Endothelial cell of umbilical vein (primary cell): ENCODE measurements at regions not wholly inside any gene's neighbourhood (a gene's known extent, or its start where the extent isn't known, plus 50 kb on each side); places are given as distances from the start of the nearest gene placed in this dataset.

Experiments
- BruUV-seq: library from RNA; stranded (reverse); fragments of 400-500 nt; replicated peaks from 2 replicates; lab custom pipeline; 2021; lab: Mats Ljungman, UMichigan
- CTCF ChIA-PET: fragments of 300-600, 350-600 bp; sonication (Branson Sonifier 250); formaldehyde crosslinking; loops from one replicate; lab custom pipeline; 2021; ENCODE audit warnings: antibody characterized with exemption, inconsistent platforms; lab: Charles Lee
- POLR2A ChIA-PET: fragments of 300-600, 350-600 bp; sonication (Branson Sonifier 250); formaldehyde crosslinking; loops from one replicate; lab custom pipeline; 2021; ENCODE audit warnings: antibody characterized with exemption, inconsistent platforms; lab: Charles Lee
- DNase-seq: peaks from one replicate; pipeline ENCODE4 v3.0.0-alpha.2; 2011; ENCODE audit warnings: low read depth, low spot score
- FAIRE-seq: peaks from 2 replicates; lab custom pipeline; 2011; peaks lifted over from hg19 to GRCh38; lab: Jason Lieb, UNC
- H2AFZ ChIP-seq: 2 replicates; pipeline ENCODE4 v1.6.0; 2012; ENCODE audit warnings: low read depth, low read length, control low read depth, inconsistent platforms
- H3K27ac ChIP-seq: 2 replicates; pipeline ENCODE4 v1.5.1; 2011; ENCODE audit warnings: low read depth, mild to moderate bottlenecking, control low read depth, low read length, moderate library complexity; ENCODE audit not compliant: insufficient read depth
- H3K27me3 ChIP-seq, 2 experiments: 2 replicates each; pipeline versions ENCODE4 v1.6.0 to v1.6.1; 2011; ENCODE audit warnings: low read length in 2 of 2, mixed read lengths in 1 of 2; ENCODE audit not compliant: control insufficient read depth in 2 of 2, insufficient read depth in 2 of 2
- H3K36me3 ChIP-seq, 2 experiments: 2 replicates in 1 of 2; 3 replicates in 1 of 2; pipeline ENCODE4 v1.5.1; 2011; ENCODE audit warnings: low read length in 2 of 2, mild to moderate bottlenecking in 1 of 2, moderate library complexity in 1 of 2; ENCODE audit not compliant: control insufficient read depth in 2 of 2, insufficient read depth in 2 of 2; ENCODE audit errors: extremely low read depth in 1 of 2
- H3K4me1 ChIP-seq: 3 replicates; pipeline ENCODE4 v1.5.1; 2011; ENCODE audit warnings: mild to moderate bottlenecking, low read length; ENCODE audit not compliant: control insufficient read depth, insufficient read depth; ENCODE audit errors: extremely low read depth
- H3K4me2 ChIP-seq: 2 replicates; pipeline ENCODE4 v1.6.1; 2011; ENCODE audit warnings: low read length, control low read depth, mixed read lengths; ENCODE audit not compliant: insufficient read depth
- H3K4me3 ChIP-seq, 3 experiments: fragments of 200-600 bp in 1 of 3; sonication (generic), shearing (Covaris generic) in 1 of 3; replicated peaks in 1 of 3; 2 replicates each; pipeline ENCODE4 v1.5.1; 2011 to 2016; ENCODE audit warnings: control low read depth in 3 of 3, low read length in 3 of 3, mild to moderate bottlenecking in 2 of 3, inconsistent platforms in 1 of 3, low read depth in 1 of 3, moderate library complexity in 1 of 3; ENCODE audit not compliant: insufficient read depth in 1 of 3
- H3K79me2 ChIP-seq: 2 replicates; pipeline ENCODE4 v1.6.0; 2012; ENCODE audit warnings: low read length, inconsistent platforms; ENCODE audit not compliant: control insufficient read depth, insufficient read depth
- H3K9ac ChIP-seq: replicated peaks from 2 replicates; pipeline ENCODE3; 2011; ENCODE audit warnings: low read length, control low read depth; ENCODE audit not compliant: insufficient read depth; ENCODE audit errors: extremely low read depth
- H3K9me1 ChIP-seq: replicated peaks from 3 replicates; pipeline ENCODE4 v1.6.0; 2011; ENCODE audit warnings: mild to moderate bottlenecking, low read length; ENCODE audit not compliant: control insufficient read depth, insufficient read depth; ENCODE audit errors: extremely low read depth
- H3K9me3 ChIP-seq: replicated peaks from 2 replicates; pipeline ENCODE4 v1.5.1; 2012; ENCODE audit warnings: low read length, inconsistent platforms; ENCODE audit not compliant: control insufficient read depth, insufficient read depth
- H4K20me1 ChIP-seq: replicated peaks from 2 replicates; pipeline ENCODE3; 2011; ENCODE audit warnings: mild to moderate bottlenecking, low read length; ENCODE audit not compliant: control insufficient read depth, insufficient read depth; ENCODE audit errors: extremely low read depth
- EZH2 ChIP-seq: IDR thresholded peaks from 2 replicates; pipeline ENCODE4 v1.6.1; 2012; ENCODE audit warnings: borderline replicate concordance, low read depth, mild to moderate bottlenecking, moderate library complexity, low read length, inconsistent platforms; ENCODE audit not compliant: severe bottlenecking
- FOS ChIP-seq: IDR thresholded peaks from 2 replicates; pipeline ENCODE4 v1.6.1; 2011; ENCODE audit warnings: mild to moderate bottlenecking, low read length, moderate library complexity, borderline replicate concordance; ENCODE audit not compliant: insufficient read depth
- GATA2 ChIP-seq: IDR thresholded peaks from 2 replicates; pipeline ENCODE4 v1.7.0; 2011; ENCODE audit warnings: low read depth, mild to moderate bottlenecking, moderate library complexity, mixed read lengths, low read length; ENCODE audit not compliant: insufficient read length, insufficient read depth
- JUN ChIP-seq: IDR thresholded peaks from 2 replicates; pipeline ENCODE4 v1.6.1; 2011; ENCODE audit warnings: borderline replicate concordance, low read depth; ENCODE audit not compliant: insufficient read length, insufficient read depth
- MAX ChIP-seq: IDR thresholded peaks from 2 replicates; pipeline ENCODE4 v1.6.1; 2011; ENCODE audit not compliant: insufficient read depth, insufficient read length
- MYC ChIP-seq: IDR thresholded peaks from one replicate; pipeline ENCODE4 v1.6.1; 2011; ENCODE audit warnings: mild to moderate bottlenecking, low read depth, low read length
- POLR2A ChIP-seq: IDR thresholded peaks from 2 replicates; pipeline ENCODE4 v1.6.1; 2012; ENCODE audit warnings: low read depth, mild to moderate bottlenecking, control low read depth, low read length
- POLR2AphosphoS5 ChIP-seq: IDR thresholded peaks from 2 replicates; pipeline ENCODE4 v1.6.1; 2012; ENCODE audit warnings: low read depth, mild to moderate bottlenecking, control low read depth, low read length, moderate library complexity; ENCODE audit not compliant: insufficient read depth
- dilution Hi-C: fragments of 300-500 bp; cut with MboI; formaldehyde crosslinking; loops from one replicate; pipeline ENCODE4 v1.15.0; 2019; ENCODE audit warnings: low sequenced_read_pairs; ENCODE audit not compliant: extremely low pct_ligation_motif_present
- intact Hi-C: fragments of 100-400 bp; cut with micrococcal nuclease; formaldehyde crosslinking; loops from one replicate; pipeline ENCODE4 v1.10.0; 2022
- TF ChIP-seq, protein P1 (sequence below), 2 donors: IDR thresholded peaks; 1 replicate in 1 of 2; 2 replicates in 1 of 2; pipeline ENCODE4 v1.5.1; 2011; ENCODE audit warnings: low read length in 2 of 2, mild to moderate bottlenecking in 2 of 2, moderate library complexity in 2 of 2, control low read depth in 1 of 2, inconsistent platforms in 1 of 2, low read depth in 1 of 2; ENCODE audit not compliant: insufficient read depth in 1 of 2; ENCODE audit errors: extremely low read depth in 1 of 2

- Histone ChIP-seq H4K20me1 (no peaks in the 10 kb centered on the region), H3K27ac (no peak overlapping the region), H3K27me3 (no peaks in the 10 kb centered on the region), H3K4me3 (no peak overlapping the region), H3K36me3 (no peaks in the 10 kb centered on the region), H3K9me1 (no peaks in the 10 kb centered on the region), H3K79me2 (no peaks in the 10 kb centered on the region), H3K9me3 (no peaks in the 10 kb centered on the region), H3K4me2 (no peak overlapping the region), H3K9ac (no peak overlapping the region), H2AFZ (no peak overlapping the region), H3K4me1 (no peaks in the 10 kb centered on the region)
- POLR2A ChIA-PET, result no interaction called here
- FAIRE-seq (no peak), DNase-seq (no peak)
- intact Hi-C loops, result no loop called here
- no TSS peak for BruUV-seq
- dilution Hi-C loops, result no loop called here
- no peak for TF ChIP-seq MAX
- no peak for TF ChIP-seq POLR2A
- TF ChIP-seq FOS, result no peak
- no peak for TF ChIP-seq MYC
- no peak for TF ChIP-seq GATA2
- TF ChIP-seq JUN, result no peak
- TF ChIP-seq POLR2AphosphoS5, result no peak
- TF ChIP-seq EZH2, result no peak
- TF ChIP-seq, protein P1, sequence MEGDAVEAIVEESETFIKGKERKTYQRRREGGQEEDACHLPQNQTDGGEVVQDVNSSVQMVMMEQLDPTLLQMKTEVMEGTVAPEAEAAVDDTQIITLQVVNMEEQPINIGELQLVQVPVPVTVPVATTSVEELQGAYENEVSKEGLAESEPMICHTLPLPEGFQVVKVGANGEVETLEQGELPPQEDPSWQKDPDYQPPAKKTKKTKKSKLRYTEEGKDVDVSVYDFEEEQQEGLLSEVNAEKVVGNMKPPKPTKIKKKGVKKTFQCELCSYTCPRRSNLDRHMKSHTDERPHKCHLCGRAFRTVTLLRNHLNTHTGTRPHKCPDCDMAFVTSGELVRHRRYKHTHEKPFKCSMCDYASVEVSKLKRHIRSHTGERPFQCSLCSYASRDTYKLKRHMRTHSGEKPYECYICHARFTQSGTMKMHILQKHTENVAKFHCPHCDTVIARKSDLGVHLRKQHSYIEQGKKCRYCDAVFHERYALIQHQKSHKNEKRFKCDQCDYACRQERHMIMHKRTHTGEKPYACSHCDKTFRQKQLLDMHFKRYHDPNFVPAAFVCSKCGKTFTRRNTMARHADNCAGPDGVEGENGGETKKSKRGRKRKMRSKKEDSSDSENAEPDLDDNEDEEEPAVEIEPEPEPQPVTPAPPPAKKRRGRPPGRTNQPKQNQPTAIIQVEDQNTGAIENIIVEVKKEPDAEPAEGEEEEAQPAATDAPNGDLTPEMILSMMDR (IDR thresholded peaks at IDR 0.05; ENCODE audit: extremely low read depth in 1 of 2, insufficient read depth in 1 of 2, low read depth in 1 of 2, low read length in 2 of 2), result no peak
- CTCF ChIA-PET, result interaction anchor here (1.0 to 1.4 kb wide), 2 partner anchors 10 to 34 kb away, joined by 4 read pairs; no protein-coding TSS in a partner anchor
Observed at GRCh38 chr15:47618241-47618640, 99.1 kb upstream of the SEMA6D start.
